Smooth muscle cell (in vitro differentiated cells): ENCODE measurements at regions not wholly inside any gene's neighbourhood (a gene's known extent, or its start where the extent isn't known, plus 50 kb on each side); places are given as distances from the start of the nearest gene placed in this dataset.

Experiments
- DNase-seq: peaks from one replicate; lab custom pipeline; 2025; ENCODE audit not compliant: unreplicated experiment; lab: John Stamatoyannopoulos, UW
- H2AFZ ChIP-seq: fragments of 200-600 bp; sonication (generic); 2 replicates; pipeline ENCODE4 v1.6.0; 2016; ENCODE audit warnings: antibody characterized with exemption, low read depth, mild to moderate bottlenecking
- H3F3A ChIP-seq: fragments of 200-600 bp; sonication (generic); 2 replicates; pipeline ENCODE4 v1.6.0; 2017; ENCODE audit warnings: antibody characterized with exemption, low read depth
- H3K27ac ChIP-seq: fragments of 200-600 bp; sonication (generic); 2 replicates; pipeline ENCODE4 v1.5.1; 2016; ENCODE audit warnings: low read depth, mild to moderate bottlenecking
- H3K27me3 ChIP-seq: fragments of 200-600 bp; sonication (generic); 2 replicates; pipeline ENCODE4 v1.6.1; 2016; ENCODE audit warnings: low read depth, mild to moderate bottlenecking
- H3K36me3 ChIP-seq: fragments of 200-600 bp; sonication (generic); 2 replicates; pipeline ENCODE4 v1.5.1; 2016; ENCODE audit warnings: low read depth
- H3K4me1 ChIP-seq: fragments of 200-600 bp; sonication (generic); 2 replicates; pipeline ENCODE4 v1.5.1; 2016; ENCODE audit warnings: low read depth
- H3K4me2 ChIP-seq: fragments of 200-600 bp; sonication (generic); 2 replicates; pipeline ENCODE4 v1.6.0; 2016; ENCODE audit warnings: mild to moderate bottlenecking
- H3K4me3 ChIP-seq: fragments of 200-600 bp; sonication (generic); 2 replicates; pipeline ENCODE4 v1.5.1; 2016; ENCODE audit warnings: mild to moderate bottlenecking
- H3K79me2 ChIP-seq: fragments of 200-600 bp; sonication (generic); 2 replicates; pipeline ENCODE4 v1.6.0; 2016; ENCODE audit warnings: low read depth, mild to moderate bottlenecking
- H3K9ac ChIP-seq: fragments of 200-600 bp; sonication (generic); 2 replicates; pipeline ENCODE4 v1.6.0; 2016; ENCODE audit warnings: low read depth
- H3K9me3 ChIP-seq: fragments of 200-600 bp; sonication (generic); replicated peaks from 2 replicates; pipeline ENCODE4 v1.5.1; 2016; ENCODE audit warnings: low read depth
- H4K20me1 ChIP-seq: fragments of 200-600 bp; sonication (generic); 2 replicates; pipeline ENCODE4 v1.6.0; 2016; ENCODE audit warnings: low read depth
- WGBS: methylation state at CpG from one replicate; pipeline ENCODE4 v1.1.7; 2016; ENCODE audit warnings: low lambda C conversion rate; 5-methylcytosine and 5-hydroxymethylcytosine counted together
- TF ChIP-seq, protein P1 (sequence below): fragments of 200-600 bp; sonication (generic); IDR thresholded peaks from 2 replicates; pipeline ENCODE4 v1.5.1; 2017; ENCODE audit warnings: borderline replicate concordance, mild to moderate bottlenecking, antibody characterized with exemption; ENCODE audit not compliant: insufficient read depth, poor library complexity, severe bottlenecking

DNA sequence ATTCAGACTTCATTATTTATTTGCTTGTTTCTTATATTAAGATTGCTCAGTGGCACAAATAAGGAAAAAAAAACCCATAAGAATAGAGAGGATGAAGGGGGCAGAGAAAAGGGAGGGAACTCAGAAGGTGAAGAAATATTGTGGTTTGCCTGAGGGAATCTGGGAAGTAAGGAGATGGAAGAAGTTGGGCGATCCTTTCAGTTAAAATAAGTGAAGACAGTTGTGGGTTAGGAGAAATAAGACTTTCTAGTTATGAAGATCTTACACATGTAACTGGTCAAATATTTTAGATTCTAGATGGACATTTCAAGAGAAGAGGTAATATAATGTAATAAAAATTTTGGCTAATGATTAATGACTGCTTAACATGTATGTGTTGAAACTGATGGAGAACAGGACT, 138.7 kb upstream of the LIMCH1 start:
- Histone ChIP-seq H3K4me2 (no peak overlapping the region), H3K27ac (no peak overlapping the region), H3K9ac (no peak overlapping the region), H3K4me1 (no peaks in the 10 kb centered on the region), H2AFZ (no peak overlapping the region), H3K9me3 (no peaks in the 10 kb centered on the region), H3K79me2 (no peaks in the 10 kb centered on the region), H3F3A (no peaks in the 10 kb centered on the region), H3K4me3 (no peak overlapping the region), H4K20me1 (no peaks in the 10 kb centered on the region), H3K36me3 (no peaks in the 10 kb centered on the region), H3K27me3 (no peaks in the 10 kb centered on the region)
- TF ChIP-seq, protein P1, sequence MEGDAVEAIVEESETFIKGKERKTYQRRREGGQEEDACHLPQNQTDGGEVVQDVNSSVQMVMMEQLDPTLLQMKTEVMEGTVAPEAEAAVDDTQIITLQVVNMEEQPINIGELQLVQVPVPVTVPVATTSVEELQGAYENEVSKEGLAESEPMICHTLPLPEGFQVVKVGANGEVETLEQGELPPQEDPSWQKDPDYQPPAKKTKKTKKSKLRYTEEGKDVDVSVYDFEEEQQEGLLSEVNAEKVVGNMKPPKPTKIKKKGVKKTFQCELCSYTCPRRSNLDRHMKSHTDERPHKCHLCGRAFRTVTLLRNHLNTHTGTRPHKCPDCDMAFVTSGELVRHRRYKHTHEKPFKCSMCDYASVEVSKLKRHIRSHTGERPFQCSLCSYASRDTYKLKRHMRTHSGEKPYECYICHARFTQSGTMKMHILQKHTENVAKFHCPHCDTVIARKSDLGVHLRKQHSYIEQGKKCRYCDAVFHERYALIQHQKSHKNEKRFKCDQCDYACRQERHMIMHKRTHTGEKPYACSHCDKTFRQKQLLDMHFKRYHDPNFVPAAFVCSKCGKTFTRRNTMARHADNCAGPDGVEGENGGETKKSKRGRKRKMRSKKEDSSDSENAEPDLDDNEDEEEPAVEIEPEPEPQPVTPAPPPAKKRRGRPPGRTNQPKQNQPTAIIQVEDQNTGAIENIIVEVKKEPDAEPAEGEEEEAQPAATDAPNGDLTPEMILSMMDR = no peak
- 81% methylated on average over 1 of the region's 1 CpG for WGBS
- DNase-seq = no peak

DNA sequence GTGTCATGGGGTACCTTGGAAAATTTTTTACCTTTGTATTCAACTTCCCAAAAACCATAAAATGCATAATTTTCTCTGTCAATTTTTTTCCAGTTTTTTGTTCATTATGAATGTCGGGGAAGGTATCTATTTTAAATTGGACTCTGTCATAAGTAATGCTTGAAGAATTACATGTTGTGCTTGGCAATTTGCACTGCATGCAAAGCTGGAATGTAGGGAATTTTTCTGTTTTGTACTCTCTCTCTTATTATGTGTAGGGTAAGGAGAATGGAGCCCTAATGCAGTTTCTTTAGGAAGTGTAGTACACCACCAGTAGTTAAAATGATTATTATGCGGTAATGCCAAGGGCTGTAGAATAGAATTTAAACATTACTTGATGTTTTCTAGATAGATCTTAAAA, 137.7 kb upstream of the LIMCH1 start:
- Histone ChIP-seq H2AFZ (no peak overlapping the region), H3K79me2 (no peaks in the 10 kb centered on the region), H3K4me2 (no peak overlapping the region), H3F3A (no peaks in the 10 kb centered on the region), H4K20me1 (no peaks in the 10 kb centered on the region), H3K27ac (no peak overlapping the region), H3K27me3 (no peaks in the 10 kb centered on the region), H3K9me3 (no peaks in the 10 kb centered on the region), H3K4me3 (no peak overlapping the region), H3K9ac (no peak overlapping the region), H3K36me3 (no peaks in the 10 kb centered on the region), H3K4me1 (no peaks in the 10 kb centered on the region)
- TF ChIP-seq, protein P1 = no peak
- no peak for DNase-seq
- WGBS = 89% methylated on average over 2 of the region's 2 CpGs

DNA sequence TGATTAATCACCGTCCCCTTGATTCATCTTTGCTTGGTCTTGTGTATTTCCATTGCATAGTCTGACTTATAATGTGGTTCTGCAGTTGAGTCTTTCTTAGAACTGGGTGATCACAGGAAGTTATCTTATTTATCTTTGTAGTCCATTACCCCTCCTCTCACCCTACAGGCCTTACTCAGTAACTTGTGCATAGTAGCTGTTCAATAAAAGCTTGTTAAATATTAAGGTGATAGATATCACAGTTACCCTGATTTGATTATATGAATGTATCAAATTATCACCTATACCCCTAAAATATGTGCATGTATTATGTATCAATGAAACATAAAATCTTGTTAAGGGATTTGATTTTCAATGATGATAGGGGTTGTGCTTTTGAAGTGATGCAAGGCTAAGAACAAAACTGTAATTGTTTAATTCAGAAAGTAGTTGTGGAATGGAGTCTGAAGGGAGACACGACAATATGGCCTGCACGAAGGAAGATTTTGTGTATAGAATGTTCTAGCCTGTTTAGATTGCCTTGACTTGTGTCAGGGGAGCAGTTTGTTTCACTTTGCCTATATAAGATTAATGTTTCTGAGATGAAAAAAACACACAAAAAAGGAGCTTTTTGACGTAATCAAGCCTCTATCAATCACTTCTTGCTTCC, 132.4 kb upstream of the LIMCH1 start:
- WGBS = 93% methylated on average over 4 of the region's 4 CpGs
- no peaks in the 10 kb centered on the region for H4K20me1 ChIP-seq
- H3K36me3 ChIP-seq = no peaks in the 10 kb centered on the region
- H3K9me3 ChIP-seq = no peaks in the 10 kb centered on the region
- H3F3A ChIP-seq = no peaks in the 10 kb centered on the region
- H3K27ac ChIP-seq = no peak overlapping the region
- H3K79me2 ChIP-seq = no peaks in the 10 kb centered on the region
- DNase-seq = no peak
- no peak overlapping the region for H3K4me3 ChIP-seq
- H2AFZ ChIP-seq = no peak overlapping the region
- no peaks in the 10 kb centered on the region for H3K4me1 ChIP-seq
- H3K4me2 ChIP-seq = no peak overlapping the region
- no peak overlapping the region for H3K9ac ChIP-seq
- TF ChIP-seq, protein P1 = no peak
- peaks cover 8% of the 10 kb centered on the region for H3K27me3 ChIP-seq

DNA sequence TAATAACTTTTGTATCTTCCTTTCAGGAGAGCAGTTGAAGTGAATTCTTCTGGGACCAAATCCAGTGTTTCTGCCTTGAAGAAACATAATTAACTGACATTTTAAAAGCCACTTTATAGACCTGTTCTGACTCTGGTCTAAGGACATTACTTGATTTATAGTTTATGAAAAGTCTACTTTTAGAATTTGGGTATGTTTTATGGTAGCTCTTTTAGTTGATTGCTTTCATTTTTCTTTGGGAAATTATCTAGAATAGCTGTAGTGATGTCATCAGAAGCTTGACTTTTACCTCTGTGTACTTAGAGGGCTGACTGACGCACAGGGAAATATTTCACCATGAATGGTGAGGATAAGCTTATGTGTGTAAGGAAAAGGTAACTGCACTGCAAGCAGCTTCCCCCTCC, 131.8 kb upstream of the LIMCH1 start:
- Histone ChIP-seq H3K27ac (no peak overlapping the region), H3K9me3 (no peaks in the 10 kb centered on the region), H3K79me2 (no peaks in the 10 kb centered on the region), H3K36me3 (no peaks in the 10 kb centered on the region), H2AFZ (no peak overlapping the region), H3K4me2 (no peak overlapping the region), H4K20me1 (no peaks in the 10 kb centered on the region), H3K9ac (no peak overlapping the region), H3K4me3 (no peak overlapping the region), H3K4me1 (no peaks in the 10 kb centered on the region), H3F3A (no peaks in the 10 kb centered on the region), H3K27me3 (peaks cover 13% of the 10 kb centered on the region)
- 56% methylated on average over 1 of the region's 1 CpG for WGBS
- DNase-seq = no peak
- TF ChIP-seq, protein P1 = no peak
